ENCODE measurements at regions not wholly inside any gene's neighbourhood (a gene's known extent, or its start where the extent isn't known, plus 50 kb on each side); places are given as distances from the start of the nearest gene placed in this dataset.

DNA sequence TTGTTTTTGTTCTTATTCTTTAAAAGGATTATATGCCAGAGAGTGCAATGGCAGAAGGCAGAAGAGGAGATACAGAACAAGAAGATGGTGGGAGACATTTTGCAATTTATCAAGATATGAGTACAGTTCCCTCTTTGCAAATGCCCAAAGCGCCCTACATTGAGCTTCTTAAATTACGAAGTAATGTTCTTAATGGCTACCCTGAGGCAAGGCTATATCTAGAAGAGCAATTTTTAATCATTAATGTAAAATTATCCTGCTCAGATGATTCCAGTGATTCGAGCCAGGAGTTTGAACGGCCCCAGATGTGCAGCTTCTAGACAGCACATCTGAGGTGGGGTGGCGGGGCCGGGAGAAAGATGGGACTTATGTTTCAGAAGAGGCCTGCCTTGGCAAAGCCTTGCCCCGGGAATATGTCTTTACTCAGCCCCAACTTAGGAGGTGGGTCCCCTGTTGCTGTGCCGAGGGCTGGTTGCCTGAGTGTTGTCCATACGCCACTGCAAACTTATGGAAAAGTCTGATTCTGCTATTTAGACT, 84.9 kb upstream of the MLN start:
- TF ChIP-seq, protein P1, sequence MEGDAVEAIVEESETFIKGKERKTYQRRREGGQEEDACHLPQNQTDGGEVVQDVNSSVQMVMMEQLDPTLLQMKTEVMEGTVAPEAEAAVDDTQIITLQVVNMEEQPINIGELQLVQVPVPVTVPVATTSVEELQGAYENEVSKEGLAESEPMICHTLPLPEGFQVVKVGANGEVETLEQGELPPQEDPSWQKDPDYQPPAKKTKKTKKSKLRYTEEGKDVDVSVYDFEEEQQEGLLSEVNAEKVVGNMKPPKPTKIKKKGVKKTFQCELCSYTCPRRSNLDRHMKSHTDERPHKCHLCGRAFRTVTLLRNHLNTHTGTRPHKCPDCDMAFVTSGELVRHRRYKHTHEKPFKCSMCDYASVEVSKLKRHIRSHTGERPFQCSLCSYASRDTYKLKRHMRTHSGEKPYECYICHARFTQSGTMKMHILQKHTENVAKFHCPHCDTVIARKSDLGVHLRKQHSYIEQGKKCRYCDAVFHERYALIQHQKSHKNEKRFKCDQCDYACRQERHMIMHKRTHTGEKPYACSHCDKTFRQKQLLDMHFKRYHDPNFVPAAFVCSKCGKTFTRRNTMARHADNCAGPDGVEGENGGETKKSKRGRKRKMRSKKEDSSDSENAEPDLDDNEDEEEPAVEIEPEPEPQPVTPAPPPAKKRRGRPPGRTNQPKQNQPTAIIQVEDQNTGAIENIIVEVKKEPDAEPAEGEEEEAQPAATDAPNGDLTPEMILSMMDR (conservative IDR thresholded peaks at IDR 0.05 in 1 of 2, IDR thresholded peaks at IDR 0.05 in 1 of 2; ENCODE audit: low read depth in 1 of 2, low read length in 2 of 2): no peak
- no peak for TF ChIP-seq EZH2 (IDR thresholded peaks at IDR 0.05; ENCODE audit: low read length, missing control alignments)

Data from fibroblast of lung (primary cell).